Transverse colon (tissue), 4 donors: ENCODE measurements at regions not wholly inside any gene's neighbourhood (a gene's known extent, or its start where the extent isn't known, plus 50 kb on each side); places are given as distances from the start of the nearest gene placed in this dataset.

ENCODE experiments used
- DNase-seq: peaks from one replicate; pipeline ENCODE4 v3.0.0-alpha.2; 2019
- H3K27ac ChIP-seq, 4 donors: fragments of 200-600 bp; sonication (generic); 2 replicates each; pipeline ENCODE4 v1.5.1; 2016 to 2018; ENCODE audit warnings: inconsistent platforms in 4 of 4
- H3K27me3 ChIP-seq: fragments of 200-600 bp; sonication (generic); 2 replicates; pipeline ENCODE4 v1.5.1; 2017; ENCODE audit warnings: inconsistent platforms
- H3K36me3 ChIP-seq, 4 donors: fragments of 200-600 bp; sonication (generic); 2 replicates each; pipeline ENCODE4 v1.5.1; 2017 to 2019; ENCODE audit warnings: inconsistent platforms in 4 of 4
- H3K4me1 ChIP-seq, 4 donors: fragments of 200-600 bp; sonication (generic); 2 replicates each; pipeline ENCODE4 v1.5.1; 2017 to 2020; ENCODE audit warnings: inconsistent platforms in 4 of 4
- H3K4me3 ChIP-seq, 4 donors: fragments of 200-600 bp; sonication (generic); 1 replicate in 1 of 4; 2 replicates in 3 of 4; pipeline versions ENCODE4 v1.5.1 to v1.6.1; 2017 to 2019; ENCODE audit warnings: inconsistent platforms in 4 of 4
- H3K9me3 ChIP-seq, 2 donors: fragments of 200-600 bp; sonication (generic); 2 replicates each; pipeline ENCODE4 v1.5.1; 2017 to 2019; ENCODE audit warnings: inconsistent platforms in 2 of 2
- CTCF ChIP-seq, 5 experiments: fragments of 200-600 bp in 3 of 5; fragments of 450-650 bp in 2 of 5; sonication (generic) in 3 of 5; IDR thresholded peaks; 1 replicate in 2 of 5; 2 replicates in 3 of 5; pipeline ENCODE4 v1.5.1; 2016 to 2017; ENCODE audit warnings: antibody characterized with exemption in 5 of 5, inconsistent platforms in 3 of 5, mild to moderate bottlenecking in 2 of 5, moderate library complexity in 1 of 5
- EP300 ChIP-seq: sonication (generic); formaldehyde crosslinking; IDR thresholded peaks from one replicate; pipeline ENCODE4 v1.6.1; 2017; ENCODE audit warnings: antibody characterized with exemption, low read depth
- POLR2A ChIP-seq: fragments of 450-650 bp; IDR thresholded peaks from one replicate; pipeline ENCODE4 v1.6.1; 2016; ENCODE audit warnings: antibody characterized with exemption, mild to moderate bottlenecking, moderate library complexity
- POLR2AphosphoS5 ChIP-seq, 3 donors: sonication (generic); formaldehyde crosslinking; IDR thresholded peaks; one replicate each; pipeline ENCODE4 v1.6.1; 2016; ENCODE audit warnings: antibody characterized with exemption in 3 of 3
- WGBS, 2 donors: methylation state at CpG; one replicate each; pipeline ENCODE4 v1.1.5; 2018; ENCODE audit warnings: low coverage in 1 of 2; 5-methylcytosine and 5-hydroxymethylcytosine counted together
- in situ Hi-C, 4 donors: fragments of 200-750 bp; cut with MboI; loops; one replicate each; pipeline versions ENCODE4 v1.15.0 to v1.15.1; 2017; ENCODE audit warnings: low sequenced_read_pairs in 3 of 4, low pct_ligation_motif_present in 1 of 4, low pct_unique_long_range_greater_than_20kb in 1 of 4
- intact Hi-C: fragments of 100-400 bp; cut with DNase I; formaldehyde crosslinking; loops from one replicate; pipeline ENCODE4 v1.15.1; 2023; ENCODE audit warnings: low total_unique reads

GRCh38 chr11:70859180-70859579, 393.2 kb downstream of the SHANK2 start:
- no peak for DNase-seq
- in situ Hi-C loops, result no loop called here
- H3K4me3 ChIP-seq, result no peak overlapping the region
- H3K27me3 ChIP-seq, result no peaks in the 10 kb centered on the region
- no peaks in the 10 kb centered on the region for H3K36me3 ChIP-seq
- H3K27ac ChIP-seq, result no peak overlapping the region
- no peak for TF ChIP-seq CTCF (IDR thresholded peaks at IDR 0.05)
- no peak for TF ChIP-seq POLR2AphosphoS5 (IDR thresholded peaks at IDR 0.05)
- no peak for TF ChIP-seq EP300
- TF ChIP-seq POLR2A, result no peak
- 95 to 100% methylated on average over 4 of the region's 4 CpGs for WGBS, 2 donors
- intact Hi-C loops, result no loop called here
- no peaks in the 10 kb centered on the region for H3K4me1 ChIP-seq
- no peaks in the 10 kb centered on the region for H3K9me3 ChIP-seq

GRCh38 chr11:70860888-70861287, 391.5 kb downstream of the SHANK2 start:
- WGBS, 2 donors, result 79 to 100% methylated on average over 2 to 7 of the region's 7 CpGs
- Histone ChIP-seq H3K36me3 (no peaks in the 10 kb centered on the region), H3K27me3 (no peaks in the 10 kb centered on the region), H3K9me3 (no peaks in the 10 kb centered on the region), H3K27ac (no peak overlapping the region), H3K4me3 (no peak overlapping the region), H3K4me1 (no peaks in the 10 kb centered on the region)
- DNase-seq, result no peak
- intact Hi-C loops (no loop called here), in situ Hi-C loops (no loop called here)
- TF ChIP-seq POLR2AphosphoS5 (IDR thresholded peaks at IDR 0.05), result no peak
- no peak for TF ChIP-seq CTCF (IDR thresholded peaks at IDR 0.05)
- no peak for TF ChIP-seq EP300
- no peak for TF ChIP-seq POLR2A

GRCh38 chr11:70861559-70861958, 390.8 kb downstream of the SHANK2 start:
- 68 to 70% methylated on average over 2 of the region's 2 CpGs for WGBS, 2 donors
- in situ Hi-C loops, result no loop called here
- TF ChIP-seq POLR2AphosphoS5 (IDR thresholded peaks at IDR 0.05), result no peak
- no peak for TF ChIP-seq POLR2A
- no peak for TF ChIP-seq CTCF (IDR thresholded peaks at IDR 0.05)
- no peak for TF ChIP-seq EP300

GRCh38 chr11:70862093-70862492, 390.3 kb downstream of the SHANK2 start:
- intact Hi-C loops, result no loop called here
- in situ Hi-C loops, result no loop called here
- no peak overlapping the region for H3K4me3 ChIP-seq
- H3K9me3 ChIP-seq, result no peaks in the 10 kb centered on the region
- H3K36me3 ChIP-seq, result no peaks in the 10 kb centered on the region
- 67% methylated on average over 6 of the region's 6 CpGs; no CpG with 5 or more reads in 1 of the 2 donors for WGBS, 2 donors
- H3K27ac ChIP-seq, result no peak overlapping the region
- no peak for DNase-seq
- TF ChIP-seq CTCF (IDR thresholded peaks at IDR 0.05), result no peak
- TF ChIP-seq EP300, result no peak
- TF ChIP-seq POLR2AphosphoS5 (IDR thresholded peaks at IDR 0.05), result no peak
- no peak for TF ChIP-seq POLR2A
- no peaks in the 10 kb centered on the region for H3K27me3 ChIP-seq
- no peaks in the 10 kb centered on the region for H3K4me1 ChIP-seq

More at GRCh38 chr11:70861559-70861958, 390.8 kb downstream of the SHANK2 start:
- H3K27ac ChIP-seq, result no peak overlapping the region
- H3K4me3 ChIP-seq, result no peak overlapping the region
- H3K27me3 ChIP-seq, result no peaks in the 10 kb centered on the region
- no peaks in the 10 kb centered on the region for H3K9me3 ChIP-seq
- no peak for DNase-seq
- H3K36me3 ChIP-seq, result no peaks in the 10 kb centered on the region
- intact Hi-C loops, result no loop called here
- H3K4me1 ChIP-seq, result no peaks in the 10 kb centered on the region
